ENCODE measurements at regions not wholly inside any gene's neighbourhood (a gene's known extent, or its start where the extent isn't known, plus 50 kb on each side); places are given as distances from the start of the nearest gene placed in this dataset.
A peak's percentile ranks its signal among the peaks of the same experiment; 100 is the strongest.
"Not testable (repeated sequence)": the region's sequence is repeated elsewhere in the genome, so short reads cannot be mapped to it uniquely, and the experiment has no call there.

- peak overlapping the region; percentile 67 for H3K27ac Mint-ChIP-seq
These were observed 266.3 kb upstream of the PRKD1 start for GRCh38 chr14:30193845-30194501.

DNA sequence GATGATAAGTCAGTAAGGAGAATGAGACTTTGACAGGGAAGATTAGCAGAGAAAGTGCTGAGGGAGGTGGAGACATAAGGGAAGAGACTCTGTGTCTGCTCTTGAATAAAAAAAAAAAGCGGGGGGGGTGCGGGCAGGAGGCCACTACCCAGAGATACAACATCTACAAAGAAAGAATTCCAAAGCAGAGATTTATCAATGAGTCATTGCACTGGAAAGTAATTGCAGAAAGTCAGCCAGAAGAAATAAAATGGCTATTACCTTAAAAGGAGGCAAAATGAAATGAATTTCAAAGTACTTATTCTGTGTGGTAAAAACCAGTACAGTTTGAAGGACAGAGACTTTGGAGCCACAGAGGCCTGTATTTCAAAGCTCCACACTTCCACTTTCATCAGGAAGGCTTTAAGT is 267.1 kb upstream of the PRKD1 start:
- H3K4me3 Mint-ChIP-seq, result no peak overlapping the region
- TF ChIP-seq, protein P1, sequence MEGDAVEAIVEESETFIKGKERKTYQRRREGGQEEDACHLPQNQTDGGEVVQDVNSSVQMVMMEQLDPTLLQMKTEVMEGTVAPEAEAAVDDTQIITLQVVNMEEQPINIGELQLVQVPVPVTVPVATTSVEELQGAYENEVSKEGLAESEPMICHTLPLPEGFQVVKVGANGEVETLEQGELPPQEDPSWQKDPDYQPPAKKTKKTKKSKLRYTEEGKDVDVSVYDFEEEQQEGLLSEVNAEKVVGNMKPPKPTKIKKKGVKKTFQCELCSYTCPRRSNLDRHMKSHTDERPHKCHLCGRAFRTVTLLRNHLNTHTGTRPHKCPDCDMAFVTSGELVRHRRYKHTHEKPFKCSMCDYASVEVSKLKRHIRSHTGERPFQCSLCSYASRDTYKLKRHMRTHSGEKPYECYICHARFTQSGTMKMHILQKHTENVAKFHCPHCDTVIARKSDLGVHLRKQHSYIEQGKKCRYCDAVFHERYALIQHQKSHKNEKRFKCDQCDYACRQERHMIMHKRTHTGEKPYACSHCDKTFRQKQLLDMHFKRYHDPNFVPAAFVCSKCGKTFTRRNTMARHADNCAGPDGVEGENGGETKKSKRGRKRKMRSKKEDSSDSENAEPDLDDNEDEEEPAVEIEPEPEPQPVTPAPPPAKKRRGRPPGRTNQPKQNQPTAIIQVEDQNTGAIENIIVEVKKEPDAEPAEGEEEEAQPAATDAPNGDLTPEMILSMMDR (IDR thresholded peaks at IDR 0.05; ENCODE audit: unreplicated experiment), result no peak
- no peak for DNase-seq (ENCODE audit: low spot score in 2 of 2, unreplicated experiment in 2 of 2)
- H3K27me3 Mint-ChIP-seq (ENCODE audit: low read depth), result no peaks in the 10 kb centered on the region
- H3K9me3 Mint-ChIP-seq, result peaks cover 5% of the 10 kb centered on the region
- peaks cover 27% of the 10 kb centered on the region for H3K4me1 Mint-ChIP-seq
- H3K36me3 Mint-ChIP-seq, result no peaks in the 10 kb centered on the region
- H3K27ac Mint-ChIP-seq, result peak overlapping the region; percentile 65

More at GRCh38 chr14:30193845-30194501, 266.3 kb upstream of the PRKD1 start:
- Mint-ChIP-seq H3K4me3 (no peak overlapping the region), H3K27me3 (ENCODE audit: low read depth) (no peaks in the 10 kb centered on the region), H3K9me3 (peaks cover 8% of the 10 kb centered on the region), H3K36me3 (no peaks in the 10 kb centered on the region), H3K4me1 (peaks cover 27% of the 10 kb centered on the region)
- DNase-seq (ENCODE audit: low spot score in 2 of 2, unreplicated experiment in 2 of 2), result no peak
- TF ChIP-seq, protein P1 (IDR thresholded peaks at IDR 0.05; ENCODE audit: unreplicated experiment), result no peak

DNA sequence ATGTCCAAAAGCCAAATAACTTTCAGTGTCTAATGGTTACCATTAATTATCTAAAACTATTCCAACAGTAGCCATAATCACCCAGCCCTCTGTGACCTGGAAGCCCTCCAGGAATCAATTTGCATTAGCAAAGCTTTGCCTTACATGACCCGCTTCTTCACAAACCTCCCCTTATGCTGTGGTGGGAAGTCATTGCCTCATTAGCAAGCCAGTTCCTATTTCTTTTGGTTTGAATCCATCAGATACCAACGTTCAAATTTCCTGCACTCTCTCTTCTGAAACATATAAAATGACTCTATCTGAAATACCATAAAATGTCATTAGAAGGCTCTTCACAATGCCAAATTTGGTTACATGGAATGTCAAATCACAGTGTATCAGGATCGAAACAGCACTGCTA is 268.3 kb upstream of the PRKD1 start:
- no peaks in the 10 kb centered on the region for H3K36me3 Mint-ChIP-seq
- no peak overlapping the region for H3K4me3 Mint-ChIP-seq
- no peaks in the 10 kb centered on the region for H3K27me3 Mint-ChIP-seq (ENCODE audit: low read depth)
- DNase-seq (ENCODE audit: low spot score in 2 of 2, unreplicated experiment in 2 of 2), result no peak
- H3K4me1 Mint-ChIP-seq, result peaks cover 27% of the 10 kb centered on the region
- H3K9me3 Mint-ChIP-seq, result no peaks in the 10 kb centered on the region
- H3K27ac Mint-ChIP-seq, result peak overlapping the region; percentile 66
- TF ChIP-seq, protein P1 (IDR thresholded peaks at IDR 0.05; ENCODE audit: unreplicated experiment), result no peak

DNA sequence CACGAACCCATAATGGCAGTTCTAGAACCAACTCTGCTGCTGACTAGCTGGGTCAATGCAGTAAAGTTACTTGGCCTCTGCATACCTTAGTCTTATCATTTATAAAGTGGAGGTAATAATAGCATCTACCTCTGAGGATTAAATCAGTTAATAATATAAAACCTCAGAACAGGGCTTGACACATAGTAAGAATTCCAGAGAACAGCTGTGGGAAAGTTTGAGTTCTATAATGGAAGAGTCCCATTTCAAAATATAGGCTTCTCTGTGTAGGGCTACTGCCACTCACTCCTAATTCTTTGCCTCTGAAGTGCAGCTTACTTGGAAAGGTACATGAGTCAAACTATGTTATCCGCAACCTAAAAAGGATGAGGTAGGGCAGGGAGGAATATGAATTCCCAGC is 269.2 kb upstream of the PRKD1 start:
- H3K36me3 Mint-ChIP-seq, result no peaks in the 10 kb centered on the region
- H3K4me3 Mint-ChIP-seq, result no peak overlapping the region
- TF ChIP-seq, protein P1 (IDR thresholded peaks at IDR 0.05; ENCODE audit: unreplicated experiment), result no peak
- no peaks in the 10 kb centered on the region for H3K9me3 Mint-ChIP-seq
- no peaks in the 10 kb centered on the region for H3K27me3 Mint-ChIP-seq (ENCODE audit: low read depth)
- peaks cover 27% of the 10 kb centered on the region for H3K4me1 Mint-ChIP-seq
- DNase-seq (ENCODE audit: low spot score in 2 of 2, unreplicated experiment in 2 of 2), result no peak
- H3K27ac Mint-ChIP-seq, result no peak overlapping the region

DNA sequence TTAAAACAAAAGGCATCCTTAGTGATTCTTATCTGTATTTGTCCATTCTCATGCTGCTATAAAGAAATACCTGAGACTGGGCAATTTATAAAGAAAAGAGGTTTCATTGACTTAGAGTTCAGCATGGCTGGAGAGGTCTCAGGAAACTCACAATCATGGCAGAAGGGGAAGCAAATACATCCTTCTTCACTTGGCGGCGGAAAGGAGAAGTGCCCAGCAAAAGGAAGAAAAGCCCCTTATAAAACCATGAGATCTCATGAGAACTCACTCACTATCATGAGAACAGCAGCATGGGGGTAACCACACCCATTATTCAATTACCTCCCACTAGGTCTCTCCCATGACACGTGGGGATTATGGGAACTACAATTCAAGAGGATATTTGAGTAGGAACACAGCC is 271.1 kb upstream of the PRKD1 start:
- H3K4me1 Mint-ChIP-seq, result peaks cover 19% of the 10 kb centered on the region
- not testable (repeated sequence) for H3K4me3 Mint-ChIP-seq; H3K36me3 Mint-ChIP-seq; H3K27me3 Mint-ChIP-seq (ENCODE audit: low read depth); H3K9me3 Mint-ChIP-seq; H3K27ac Mint-ChIP-seq; DNase-seq (ENCODE audit: low spot score in 2 of 2, unreplicated experiment in 2 of 2)

- no peaks in the 10 kb centered on the region for H3K36me3 Mint-ChIP-seq
- TF ChIP-seq, protein P1 (IDR thresholded peaks at IDR 0.05; ENCODE audit: unreplicated experiment), result no peak
- no peak overlapping the region for H3K4me3 Mint-ChIP-seq
- no peaks in the 10 kb centered on the region for H3K27me3 Mint-ChIP-seq (ENCODE audit: low read depth)
- H3K9me3 Mint-ChIP-seq, result peaks cover 4% of the 10 kb centered on the region
- no peaks in the 10 kb centered on the region for H3K4me1 Mint-ChIP-seq
- no peak for DNase-seq (ENCODE audit: low spot score in 2 of 2, unreplicated experiment in 2 of 2)
- no peak overlapping the region for H3K27ac Mint-ChIP-seq
These were observed 276.9 kb upstream of the PRKD1 start for GRCh38 chr14:30204431-30204980.
